ENCODE measurements at regions not wholly inside any gene's neighbourhood (a gene's known extent, or its start where the extent isn't known, plus 50 kb on each side); places are given as distances from the start of the nearest gene placed in this dataset.
"Not testable (repeated sequence)": the region's sequence is repeated elsewhere in the genome, so short reads cannot be mapped to it uniquely, and the experiment has no call there.

- DNase-seq (ENCODE audit: low read depth, low spot score) = no peak
Measured at GRCh38 chr5:175347027-175347426, 97.0 kb downstream of the DRD1 start.

- no peak for DNase-seq (ENCODE audit: low read depth, low spot score)
Measured at GRCh38 chr5:175344331-175345195, 99.4 kb downstream of the DRD1 start.

GRCh38 chr5:175343308-175343707 is 100.7 kb downstream of the DRD1 start:
- DNase-seq (ENCODE audit: low read depth, low spot score) = no peak

GRCh38 chr5:175340180-175340579 is 103.8 kb downstream of the DRD1 start:
- no peak for DNase-seq (ENCODE audit: low read depth, low spot score)

GRCh38 chr5:175337680-175338079 is 106.3 kb downstream of the DRD1 start:
- DNase-seq (ENCODE audit: low read depth, low spot score) = no peak

- no peak for DNase-seq (ENCODE audit: low read depth, low spot score)
Measured at GRCh38 chr5:175336781-175337180, 107.2 kb downstream of the DRD1 start.

GRCh38 chr5:175335691-175336090 is 108.3 kb downstream of the DRD1 start:
- DNase-seq (ENCODE audit: low read depth, low spot score) = no peak

- DNase-seq (ENCODE audit: low read depth, low spot score) = not testable (repeated sequence)
Measured at GRCh38 chr5:175331173-175332036, 112.6 kb downstream of the DRD1 start.

GRCh38 chr5:175329976-175330375 is 114.0 kb downstream of the DRD1 start:
- DNase-seq (ENCODE audit: low read depth, low spot score) = no peak

- no peak for DNase-seq (ENCODE audit: low read depth, low spot score)
Measured at GRCh38 chr5:175328687-175329086, 115.3 kb downstream of the DRD1 start.

GRCh38 chr5:175328176-175328575 is 115.8 kb downstream of the DRD1 start:
- no peak for DNase-seq (ENCODE audit: low read depth, low spot score)

GRCh38 chr5:175325681-175326080 is 118.3 kb downstream of the DRD1 start:
- DNase-seq (ENCODE audit: low read depth, low spot score) = no peak

GRCh38 chr5:175321927-175322532 is 122.0 kb downstream of the DRD1 start:
- no peak for DNase-seq (ENCODE audit: low read depth, low spot score)

- no peak for DNase-seq (ENCODE audit: low read depth, low spot score)
Measured at GRCh38 chr5:175319199-175319598, 124.8 kb downstream of the DRD1 start.

GRCh38 chr5:175317872-175318271 is 126.1 kb downstream of the DRD1 start:
- no peak for DNase-seq (ENCODE audit: low read depth, low spot score)

- DNase-seq (ENCODE audit: low read depth, low spot score) = no peak
Measured at GRCh38 chr5:175309218-175309810, 134.7 kb downstream of the DRD1 start.

GRCh38 chr5:175308701-175309100 is 135.3 kb downstream of the DRD1 start:
- DNase-seq (ENCODE audit: low read depth, low spot score) = no peak

GRCh38 chr5:175306381-175306780 is 137.6 kb downstream of the DRD1 start:
- DNase-seq (ENCODE audit: low read depth, low spot score) = no peak

GRCh38 chr5:175305251-175305650 is 138.7 kb downstream of the DRD1 start:
- DNase-seq (ENCODE audit: low read depth, low spot score) = no peak

GRCh38 chr5:175290379-175290778 is 153.6 kb downstream of the DRD1 start:
- DNase-seq (ENCODE audit: low read depth, low spot score) = no peak

GRCh38 chr5:175288048-175288621 is 155.8 kb downstream of the DRD1 start:
- DNase-seq (ENCODE audit: low read depth, low spot score) = no peak

Data from activated CD4-positive, CD25-positive, alpha-beta regulatory T cell treated with anti-CD3 and anti-CD28 coated beads, Interleukin-2, amount 50 U/mL, for 16 hours (primary cell).